ENCODE measurements at regions not wholly inside any gene's neighbourhood (a gene's known extent, or its start where the extent isn't known, plus 50 kb on each side); places are given as distances from the start of the nearest gene placed in this dataset.

DNA sequence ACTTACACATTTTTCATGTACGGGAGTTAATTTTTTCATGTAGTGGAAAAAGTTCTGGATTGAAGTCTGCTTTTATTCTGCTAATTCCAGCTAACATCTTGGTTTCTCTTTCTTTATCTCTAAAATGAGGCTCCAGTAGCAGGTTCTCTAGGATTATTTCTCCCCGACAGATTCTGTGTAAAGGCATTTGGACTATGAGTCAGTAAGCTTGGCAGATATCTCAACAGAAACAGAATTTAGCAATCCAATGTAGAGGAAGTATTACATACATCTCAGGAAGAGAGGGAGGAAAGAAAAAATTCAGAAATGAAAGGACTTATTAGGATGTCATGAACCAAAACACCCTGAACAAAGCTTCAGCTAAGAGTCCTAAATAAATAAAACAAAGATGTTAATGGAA lies 1682.3 kb upstream of the TENM3 start:
- ATAC-seq: no peak
- intact Hi-C loops (cut with DNase I): no loop called here
- DNase-seq (ENCODE audit: low spot score): no peak

DNA sequence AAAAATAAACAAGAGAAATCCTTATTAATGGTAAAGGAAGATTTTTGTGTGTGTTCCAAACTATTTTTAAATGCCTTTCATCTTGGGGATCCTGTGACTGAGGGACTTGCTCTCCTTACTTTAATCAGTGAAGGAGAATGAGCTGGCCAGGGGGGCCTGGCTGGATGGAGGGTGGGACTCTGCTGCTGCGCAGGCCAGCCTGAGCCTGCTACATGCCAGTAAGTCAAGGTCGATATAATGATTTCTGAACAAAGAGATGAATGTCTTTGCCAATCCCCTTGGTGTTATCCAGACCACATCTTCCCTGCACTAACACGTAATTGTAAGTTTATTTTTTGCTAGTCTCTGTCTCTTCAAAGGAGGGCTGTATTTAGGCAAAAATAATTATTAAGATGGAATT lies 1679.2 kb upstream of the TENM3 start:
- DNase-seq (ENCODE audit: low spot score) (no peak), ATAC-seq (no peak)
- intact Hi-C loops (cut with DNase I): no loop called here

DNA sequence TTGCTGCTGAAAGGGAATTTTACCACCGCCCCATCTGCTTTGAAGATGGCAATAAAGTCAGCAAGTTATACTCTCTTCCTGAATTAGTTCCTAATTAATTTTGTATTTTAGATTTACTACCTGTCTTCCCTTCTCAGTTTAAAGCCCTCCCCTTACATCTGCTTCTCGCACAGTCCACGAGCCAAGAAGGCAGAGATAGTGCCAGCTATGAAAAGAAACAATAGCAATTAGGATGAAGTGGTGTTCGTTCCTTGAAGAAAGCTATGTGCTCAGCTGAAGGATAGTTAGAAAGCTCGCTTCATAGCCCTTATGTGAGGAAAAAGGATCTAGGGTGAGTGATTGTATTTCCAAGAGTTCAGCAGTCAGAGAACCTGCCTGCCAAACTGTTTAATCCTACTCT lies 1678.8 kb upstream of the TENM3 start:
- DNase-seq (ENCODE audit: low spot score): no peak
- intact Hi-C loops (cut with DNase I): no loop called here
- ATAC-seq: no peak

DNA sequence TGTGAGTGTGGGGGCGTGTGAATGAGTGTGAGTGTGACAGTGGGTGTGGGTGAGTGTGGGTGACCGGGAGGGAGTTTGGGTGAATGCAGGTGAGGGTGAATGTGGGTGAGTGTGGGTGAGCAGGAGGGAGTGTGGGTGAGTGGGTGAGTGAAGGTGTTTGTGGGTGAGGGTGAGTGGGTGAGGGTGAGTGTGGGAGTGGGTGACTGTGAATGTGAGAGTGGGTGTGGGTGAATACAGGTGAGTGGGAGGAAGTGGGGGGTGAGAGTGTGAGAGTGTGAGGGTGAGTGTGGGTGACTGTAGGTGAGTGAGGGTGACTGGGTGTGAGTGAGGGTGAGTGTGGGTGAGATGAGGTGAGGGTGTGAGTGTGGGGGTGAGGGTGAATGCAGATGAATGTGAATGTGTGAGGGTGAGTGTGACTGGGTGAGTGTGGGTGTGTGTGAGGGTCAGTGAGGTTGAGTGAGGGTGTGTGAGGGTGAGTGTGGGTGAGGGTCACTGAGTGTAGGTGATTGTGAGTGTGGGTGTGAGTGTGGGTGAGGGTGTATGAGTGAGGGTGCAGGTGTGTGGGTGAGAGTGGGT lies 1677.3 kb upstream of the TENM3 start:
- intact Hi-C loops (cut with DNase I): no loop called here
- DNase-seq (ENCODE audit: low spot score) (no peak), ATAC-seq (peak; percentile 40)

DNA sequence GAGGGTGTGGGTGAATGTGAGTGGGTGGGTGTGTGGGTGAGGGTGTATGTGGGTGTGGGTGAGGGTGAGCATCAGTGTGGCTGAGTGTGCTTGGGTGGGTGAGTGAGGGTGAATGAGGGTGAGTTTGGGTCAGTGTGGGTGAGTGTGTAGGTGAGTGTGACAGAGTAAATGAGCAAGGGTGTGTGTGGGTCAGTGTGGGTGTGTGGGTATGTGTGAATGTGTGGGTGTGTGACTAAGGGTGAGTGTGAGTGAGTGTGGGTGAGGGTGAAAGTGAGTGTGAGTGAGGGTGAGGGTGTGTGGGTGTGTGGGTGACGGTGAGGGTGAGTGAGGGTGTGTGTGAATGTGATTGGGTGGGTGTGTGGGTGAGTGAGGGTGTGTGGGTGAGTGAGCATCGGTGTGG lies 1676.7 kb upstream of the TENM3 start:
- ATAC-seq (peak; percentile 44), DNase-seq (ENCODE audit: low spot score) (no peak)
- intact Hi-C loops (cut with DNase I): no loop called here

DNA sequence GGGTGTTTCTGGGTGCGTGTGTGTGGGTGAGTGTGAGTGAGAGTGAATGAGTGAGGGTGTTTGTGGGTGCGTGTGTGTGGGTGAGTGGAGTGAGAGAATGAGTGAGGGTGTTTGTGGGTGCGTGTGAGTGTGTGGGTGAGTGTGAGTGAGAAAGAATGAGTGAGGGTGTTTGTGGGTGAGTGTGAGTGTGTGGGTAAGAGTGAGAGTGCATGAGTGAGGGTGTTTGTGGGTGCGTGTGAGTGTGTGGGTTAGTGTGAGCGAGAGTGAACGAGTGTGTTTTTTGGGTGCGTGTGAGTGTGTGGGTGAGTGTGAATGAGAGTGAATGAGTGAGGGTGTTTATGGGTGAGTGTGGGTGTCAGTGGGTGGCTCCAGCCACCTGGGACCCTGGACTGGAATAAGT lies 1676.1 kb upstream of the TENM3 start:
- intact Hi-C loops (cut with DNase I): no loop called here
- DNase-seq (ENCODE audit: low spot score) (no peak), ATAC-seq (no peak)

DNA sequence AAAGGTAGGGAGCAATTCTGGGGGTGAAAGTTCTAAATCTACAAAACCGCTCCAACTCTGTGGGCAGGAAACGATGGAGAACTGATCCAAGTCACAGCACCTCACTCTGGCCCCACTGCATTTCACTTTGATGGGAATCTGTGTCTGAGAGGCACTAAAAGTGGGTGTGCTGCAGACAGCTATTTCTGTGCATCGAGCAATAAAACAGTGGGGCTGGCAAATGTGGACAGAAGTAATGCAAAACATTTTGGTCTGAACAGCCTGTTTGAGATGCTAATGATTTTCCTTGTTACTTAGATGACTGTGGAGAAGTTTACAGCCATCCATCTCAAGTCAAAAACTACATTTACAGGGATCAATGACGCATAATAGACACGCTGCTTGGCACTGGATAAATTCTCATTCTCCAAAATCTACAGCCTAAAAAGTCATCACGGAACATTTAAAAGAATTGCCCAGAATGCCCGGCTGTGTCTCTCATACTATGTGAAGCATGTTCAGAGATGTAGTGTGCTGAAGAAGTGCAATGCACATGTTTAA lies 1671.6 kb upstream of the TENM3 start:
- DNase-seq (ENCODE audit: low spot score) (no peak), ATAC-seq (no peak)
- intact Hi-C loops (cut with DNase I): no loop called here

DNA sequence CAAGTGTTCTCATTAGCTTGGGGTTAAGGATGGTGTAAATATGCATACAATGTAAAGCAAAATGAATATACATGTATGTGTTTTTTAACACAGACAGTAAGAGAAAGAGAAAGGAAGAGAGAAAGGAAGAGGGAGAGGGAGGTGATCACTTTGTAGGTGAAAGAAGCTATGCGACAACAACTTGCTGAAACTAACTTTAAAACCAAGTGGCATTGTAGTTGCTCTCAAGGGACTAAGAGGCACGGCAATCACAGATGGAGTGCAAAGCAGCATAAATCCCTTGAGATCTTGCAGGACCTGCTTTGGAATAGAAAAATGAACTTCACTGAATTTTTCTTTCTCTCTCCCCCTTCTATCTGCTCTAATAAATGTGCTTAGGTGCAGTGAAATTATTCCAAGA lies 1665.0 kb upstream of the TENM3 start:
- no peak for DNase-seq (ENCODE audit: low spot score)
- no peak for ATAC-seq
- intact Hi-C loops (cut with DNase I): no loop called here

DNA sequence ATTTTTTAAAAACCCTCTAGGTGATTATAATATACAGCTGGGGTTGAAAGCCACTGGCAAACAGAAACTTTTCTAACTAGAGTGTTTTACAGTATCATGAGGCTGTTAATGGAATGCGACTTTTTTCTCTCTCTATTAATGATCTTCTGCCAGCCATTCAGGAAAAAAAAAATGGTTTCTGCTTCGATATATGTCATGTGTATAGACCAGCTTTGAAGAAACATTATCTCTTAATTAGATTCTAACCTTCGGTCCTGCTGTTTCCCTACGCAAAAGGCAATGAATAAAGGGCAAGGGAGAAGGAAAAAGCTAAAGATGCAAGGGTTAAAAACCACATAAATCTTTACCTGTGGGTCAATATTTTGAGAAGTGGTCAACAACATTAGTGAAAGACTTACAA lies 1662.1 kb upstream of the TENM3 start:
- DNase-seq (ENCODE audit: low spot score) (no peak), ATAC-seq (no peak)
- intact Hi-C loops (cut with DNase I): no loop called here

DNA sequence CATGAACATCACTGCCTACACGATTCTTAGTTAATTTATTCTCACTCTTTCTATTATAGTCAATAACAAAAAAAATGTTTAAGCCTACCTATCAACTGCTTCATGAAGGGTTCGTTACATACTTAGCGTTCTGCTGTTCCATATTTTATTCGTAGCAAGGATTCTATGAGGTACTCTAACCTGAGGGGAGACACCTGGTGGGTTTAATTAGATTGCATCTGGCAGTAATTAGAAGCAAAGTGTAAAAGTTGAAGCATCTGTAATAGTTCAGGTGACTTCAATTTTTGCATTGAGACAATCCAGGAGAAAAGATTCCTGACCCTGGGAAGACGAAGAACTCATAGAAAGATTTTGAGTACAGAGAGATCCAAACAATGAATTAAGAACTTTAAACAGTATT lies 1655.8 kb upstream of the TENM3 start:
- no peak for ATAC-seq

DNA sequence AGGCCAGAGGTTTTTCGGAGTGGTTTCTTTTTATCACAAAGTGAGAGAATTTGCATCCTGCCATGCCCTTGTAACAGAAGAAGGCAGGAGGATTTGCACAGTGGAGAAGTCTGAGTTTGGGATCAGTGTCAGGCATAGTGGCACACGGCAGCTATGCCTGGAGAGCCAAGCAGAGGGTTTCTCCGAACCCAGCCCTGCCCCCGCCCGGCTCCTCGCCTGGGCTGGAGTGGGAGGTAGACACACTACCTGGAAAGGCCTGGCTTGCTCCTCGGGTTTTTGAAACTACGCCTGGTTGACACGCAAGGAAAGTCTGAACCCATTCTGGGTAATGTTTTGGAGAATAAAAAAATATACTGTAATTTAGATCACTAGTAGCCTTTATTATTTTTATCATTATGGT lies 1653.6 kb upstream of the TENM3 start:
- no peak for DNase-seq (ENCODE audit: low spot score)
- intact Hi-C loops (cut with DNase I): no loop called here
- no peak for ATAC-seq

More for the DNA sequence above, 1655.8 kb upstream of the TENM3 start:
- no peak for DNase-seq (ENCODE audit: low spot score)
- intact Hi-C loops (cut with DNase I): no loop called here

DNA sequence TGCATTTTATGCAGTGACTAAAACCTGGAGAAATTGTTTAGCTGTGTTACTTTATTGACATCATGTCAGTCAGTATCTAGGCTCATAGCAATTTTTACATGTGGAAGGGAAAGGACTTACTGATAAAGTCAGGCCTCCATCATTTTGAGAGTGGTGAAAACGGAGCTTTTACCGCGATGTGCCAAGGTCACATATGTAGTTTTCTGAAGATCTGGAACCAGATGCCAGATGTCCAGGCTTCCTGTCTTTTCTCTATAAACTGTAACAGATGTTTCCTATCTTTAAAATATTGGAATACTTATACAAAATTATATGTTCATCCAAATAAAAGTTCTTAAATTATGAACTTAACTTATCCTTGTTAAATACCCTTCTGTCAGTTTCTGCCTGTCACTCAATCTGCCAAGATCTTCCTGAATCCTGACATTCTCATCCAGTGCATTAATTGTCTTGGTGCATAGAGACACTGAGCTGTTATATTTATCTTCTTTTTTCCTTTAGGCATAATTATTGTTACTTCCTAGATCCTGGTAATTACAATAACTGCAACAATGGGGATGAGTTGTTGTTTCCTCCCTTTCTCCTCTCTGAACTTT lies 1646.2 kb upstream of the TENM3 start:
- ATAC-seq: no peak
- no peak for DNase-seq (ENCODE audit: low spot score)
- intact Hi-C loops (cut with DNase I): no loop called here

DNA sequence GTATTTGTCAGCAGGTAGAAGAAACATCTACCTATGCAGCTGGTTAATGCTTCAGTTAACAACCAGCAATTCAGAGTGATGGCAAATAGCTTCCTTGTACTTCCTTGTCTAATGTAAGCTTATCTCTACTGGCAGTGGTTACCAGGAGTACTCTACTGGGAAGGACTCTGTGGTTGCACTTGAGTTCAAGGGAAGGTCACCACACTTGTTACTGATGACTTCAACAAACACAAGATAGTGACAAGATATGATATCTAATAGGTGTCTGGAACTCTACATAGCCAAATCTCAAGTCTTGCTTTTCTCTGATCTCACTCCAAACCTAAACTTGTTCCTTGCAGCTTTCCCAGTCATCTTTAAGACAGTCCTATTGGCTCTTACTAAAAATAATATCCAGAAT lies 1644.9 kb upstream of the TENM3 start:
- DNase-seq (ENCODE audit: low spot score) (no peak), ATAC-seq (no peak)
- intact Hi-C loops (cut with DNase I): no loop called here

DNA sequence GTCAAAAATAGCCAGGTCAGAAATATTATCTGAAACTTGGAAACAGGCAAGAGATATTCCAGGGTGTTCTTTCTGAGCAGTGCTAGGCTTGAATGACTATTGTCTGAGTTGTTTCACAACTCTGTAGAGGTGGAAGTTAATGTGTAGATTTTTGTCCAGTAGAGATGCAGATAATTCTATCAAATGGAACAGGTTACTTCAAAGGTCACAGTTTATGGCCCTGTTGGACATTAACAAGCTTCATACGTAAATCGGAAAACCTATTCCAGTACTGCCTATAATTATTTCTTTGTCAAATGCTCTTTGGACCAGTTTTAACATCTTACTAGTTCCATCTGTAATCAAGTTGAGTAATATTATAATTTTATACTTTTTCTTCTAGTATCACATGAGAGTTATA lies 1639.4 kb upstream of the TENM3 start:
- intact Hi-C loops (cut with DNase I): no loop called here
- ATAC-seq (no peak), DNase-seq (ENCODE audit: low spot score) (no peak)

DNA sequence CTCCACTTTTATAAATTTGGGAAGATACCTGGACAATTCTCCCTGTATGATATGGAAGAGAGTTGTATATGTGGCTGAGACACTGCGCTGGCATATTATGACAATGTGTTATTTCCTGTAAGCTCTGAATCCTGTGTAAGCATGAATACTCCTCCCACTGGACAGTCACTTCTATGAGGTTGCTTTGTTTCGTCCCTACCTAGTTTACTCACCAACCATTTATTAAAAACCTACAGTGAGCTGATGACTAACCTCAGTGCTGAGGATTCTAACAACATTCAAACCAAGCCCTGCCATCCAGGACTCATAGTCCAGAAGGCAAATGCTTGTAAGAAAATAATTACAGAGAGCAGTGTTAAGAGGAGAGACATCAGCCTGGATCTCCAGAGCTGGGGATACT lies 1632.9 kb upstream of the TENM3 start:
- no peak for DNase-seq (ENCODE audit: low spot score)
- intact Hi-C loops (cut with DNase I): no loop called here

DNA sequence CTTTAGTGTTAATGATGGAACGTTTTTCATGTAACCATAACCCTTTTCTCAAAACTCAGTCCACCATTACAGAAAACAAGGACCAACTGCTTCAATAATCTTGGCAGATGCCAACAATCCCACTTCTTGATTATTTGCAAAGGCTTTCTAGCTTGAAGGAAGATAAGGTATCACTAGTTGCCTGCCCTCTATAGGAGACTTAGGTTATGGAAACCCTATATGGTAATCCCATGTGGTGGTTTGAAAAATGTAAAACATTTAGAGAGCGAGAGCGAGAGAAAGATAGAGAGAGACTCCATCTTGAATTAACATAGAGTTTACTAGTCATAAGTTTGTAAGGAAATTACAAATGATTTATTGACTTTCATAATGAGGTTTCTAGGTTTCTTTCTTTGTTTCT lies 1627.5 kb upstream of the TENM3 start:
- intact Hi-C loops (cut with DNase I): no loop called here
- DNase-seq (ENCODE audit: low spot score) (no peak), ATAC-seq (no peak)

More for the DNA sequence above, 1632.9 kb upstream of the TENM3 start:
- no peak for ATAC-seq

DNA sequence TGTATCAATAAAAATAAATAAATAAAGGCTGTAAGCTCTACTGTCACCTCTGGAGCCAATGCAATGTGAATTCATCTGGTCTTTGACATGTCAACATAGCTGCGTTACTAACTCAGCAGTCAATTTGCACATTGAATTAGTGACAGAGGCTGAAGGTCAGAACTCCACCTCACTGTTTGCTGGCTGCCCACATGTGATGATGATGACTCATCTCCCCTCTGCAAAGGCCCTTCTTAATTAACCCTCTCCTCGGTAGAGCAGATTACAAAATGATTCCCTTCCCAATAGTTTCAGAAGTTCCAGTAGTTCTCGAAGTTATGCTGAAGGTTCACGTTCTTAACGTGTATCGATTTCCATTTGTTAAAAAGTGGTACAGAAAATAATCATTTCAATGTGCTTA lies 1626.0 kb upstream of the TENM3 start:
- DNase-seq (ENCODE audit: low spot score) (no peak), ATAC-seq (no peak)
- intact Hi-C loops (cut with DNase I): no loop called here

DNA sequence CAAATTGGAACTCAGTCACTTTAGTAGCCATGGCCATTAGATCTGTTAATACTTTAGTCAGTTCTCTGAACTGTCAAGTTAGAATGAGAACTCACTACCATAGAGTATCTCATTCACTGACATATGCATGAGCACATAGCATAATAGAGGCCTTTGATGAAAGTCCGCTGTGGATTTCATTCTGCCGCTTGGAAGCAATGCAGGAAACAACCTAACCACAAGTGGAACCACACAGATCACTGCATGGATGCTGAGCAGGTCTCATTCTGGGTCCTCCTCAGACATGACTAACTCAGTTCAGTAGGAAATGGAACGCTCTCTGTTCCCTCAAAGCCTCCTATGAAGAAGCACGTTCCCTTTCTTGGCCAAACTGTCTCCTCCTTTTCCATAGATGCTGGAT lies 1624.8 kb upstream of the TENM3 start:
- intact Hi-C loops (cut with DNase I): no loop called here
- DNase-seq (ENCODE audit: low spot score): no peak
- ATAC-seq: no peak

DNA sequence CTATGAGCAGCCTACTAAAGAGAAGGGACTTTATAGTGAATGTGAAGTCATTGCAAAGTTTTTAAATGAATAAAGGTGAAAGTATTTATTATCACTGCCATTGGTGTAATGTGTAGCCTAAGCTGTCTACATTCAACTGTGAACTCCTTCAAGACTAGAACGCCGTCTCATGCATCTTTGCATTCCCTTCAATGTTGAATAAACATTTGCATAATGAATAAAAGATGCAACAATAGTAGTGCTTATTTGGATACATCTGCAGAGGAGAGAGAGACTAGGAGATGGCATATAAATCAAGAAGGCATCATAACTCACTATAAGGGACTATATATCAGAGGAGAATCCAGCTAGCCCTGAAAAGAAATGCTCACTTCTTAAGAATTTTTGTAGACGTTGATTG lies 1623.8 kb upstream of the TENM3 start:
- DNase-seq (ENCODE audit: low spot score) (no peak), ATAC-seq (no peak)
- intact Hi-C loops (cut with DNase I): no loop called here

DNA sequence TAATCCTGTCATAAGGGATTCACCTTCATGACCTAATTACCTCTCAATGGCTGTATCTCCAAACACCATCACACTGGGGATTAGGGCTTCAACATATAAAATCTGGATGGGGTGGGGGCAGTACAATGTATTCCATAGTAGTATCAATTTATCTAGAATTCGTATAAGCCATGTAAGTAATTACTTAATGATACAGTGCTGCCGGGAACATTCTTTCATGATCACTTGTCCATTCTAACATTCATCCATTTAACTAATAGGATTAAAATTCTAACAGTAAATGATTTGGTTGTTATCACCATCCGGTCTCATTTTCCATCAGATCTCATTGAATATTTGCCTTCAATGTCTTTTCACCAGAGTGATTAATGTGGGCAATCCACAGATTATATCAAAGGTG lies 1620.9 kb upstream of the TENM3 start:
- intact Hi-C loops (cut with DNase I): no loop called here

DNA sequence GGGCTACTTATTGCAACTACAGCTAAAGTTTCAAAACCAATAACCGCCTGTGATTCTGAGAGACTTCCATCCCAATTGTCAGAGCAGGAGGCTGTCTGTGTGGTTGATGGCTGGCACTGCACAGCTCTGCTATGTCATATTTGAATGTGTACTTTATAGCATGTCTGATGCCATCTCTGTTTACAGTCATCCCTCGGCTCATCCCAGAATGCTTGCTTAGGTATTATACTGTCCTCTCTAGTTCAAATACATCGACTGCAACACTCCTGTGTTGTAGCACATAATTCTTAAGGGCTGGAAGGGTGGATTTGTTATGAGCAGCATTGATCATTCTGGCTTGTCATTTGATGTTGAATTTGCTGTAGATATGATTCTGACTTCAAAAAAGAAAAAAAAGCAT lies 1617.5 kb upstream of the TENM3 start:
- ATAC-seq (no peak), DNase-seq (ENCODE audit: low spot score) (no peak)
- intact Hi-C loops (cut with DNase I): no loop called here

More for the DNA sequence above, 1620.9 kb upstream of the TENM3 start:
- ATAC-seq (no peak), DNase-seq (ENCODE audit: low spot score) (no peak)
